ENCODE measurements at regions not wholly inside any gene's neighbourhood (a gene's known extent, or its start where the extent isn't known, plus 50 kb on each side); places are given as distances from the start of the nearest gene placed in this dataset.
A peak's percentile ranks its signal among the peaks of the same experiment; 100 is the strongest.

- Histone ChIP-seq H4K20me1 (replicated peaks in 1 of 2; ENCODE audit: control insufficient read depth in 1 of 2, insufficient read depth in 2 of 2, low read length in 2 of 2) (peaks cover 0 to 1% of the 10 kb centered on the region in 2 experiments), H4K91ac (replicated peaks; ENCODE audit: insufficient read length, low read length) (no peak overlapping the region), H4K8ac (ENCODE audit: extremely low read depth, insufficient read depth, low read length) (no peak overlapping the region), H3K56ac (replicated peaks; ENCODE audit: insufficient read length, low read depth, low read length) (no peak overlapping the region), H3K23ac (ENCODE audit: insufficient read length) (no peak overlapping the region), H3K18ac (ENCODE audit: extremely low read depth, low read length) (no peak overlapping the region), H3K27me3 (replicated peaks in 1 of 4; ENCODE audit: control insufficient read depth in 3 of 4, extremely low read depth in 1 of 4, insufficient read depth in 3 of 4, low read length in 3 of 4) (no peaks in the 10 kb centered on the region), H2BK5ac (ENCODE audit: low read depth, low read length) (no peak overlapping the region), H2AFZ (ENCODE audit: low read length) (no peak overlapping the region), H2BK15ac (ENCODE audit: low read length) (no peak overlapping the region), H3K4me2 (ENCODE audit: insufficient read depth in 1 of 2, low read depth in 2 of 2, low read length in 2 of 2) (no peak overlapping the region), H4K5ac (ENCODE audit: insufficient read length, low read depth, low read length) (no peak overlapping the region), H2BK120ac (replicated peaks; ENCODE audit: low read depth, low read length) (no peak overlapping the region), H2BK12ac (ENCODE audit: low read depth, low read length) (no peak overlapping the region), H2AK5ac (ENCODE audit: low read depth, low read length) (no peak overlapping the region), H3K9me3 (ENCODE audit: insufficient read depth in 2 of 2, low read depth in 1 of 2, low read length in 1 of 2) (no peaks in the 10 kb centered on the region), H3K9ac (replicated peaks in 1 of 4; ENCODE audit: extremely low read depth in 1 of 4, low read depth in 3 of 4, low read length in 3 of 4) (no peak overlapping the region), H3K4me1 (replicated peaks in 1 of 4; ENCODE audit: control insufficient read depth in 3 of 4, insufficient read depth in 4 of 4, low read length in 3 of 4) (no peaks in the 10 kb centered on the region), H3K36me3 (ENCODE audit: control insufficient read depth in 2 of 4, insufficient read depth in 4 of 4, low read length in 3 of 4) (no peaks in the 10 kb centered on the region; a peak in 1 of 8 replicates), H3K4me3 (ENCODE audit: extremely low read depth in 1 of 4, insufficient read depth in 2 of 4, low read depth in 3 of 4, low read length in 4 of 4) (no peak overlapping the region), H2BK20ac (ENCODE audit: low read length) (no peak overlapping the region), H3K79me2 (ENCODE audit: control insufficient read depth in 1 of 2, insufficient read depth in 2 of 2, low read length in 2 of 2) (no peaks in the 10 kb centered on the region), H3K23me2 (ENCODE audit: low read depth, low read length) (no peaks in the 10 kb centered on the region), H3K27ac (ENCODE audit: low read depth, low read length) (no peak overlapping the region), H3K4ac (replicated peaks; ENCODE audit: insufficient read length, low read depth, low read length) (no peak overlapping the region), H3K14ac (ENCODE audit: insufficient read length) (no peak overlapping the region), H3K79me1 (ENCODE audit: low read depth, low read length) (no peaks in the 10 kb centered on the region)
- 88% methylated on average over 1 of the region's 1 CpG; no CpG with 5 or more reads in 1 of the 2 experiments for WGBS, 2 experiments (ENCODE audit: extremely low coverage in 1 of 2, insufficient coverage in 1 of 2, insufficient read length in 1 of 2, insufficient replicate concordance in 2 of 2, low coverage in 1 of 2, low lambda C conversion rate in 2 of 2, missing lambda C conversion rate in 1 of 2)
- DNase-seq (ENCODE audit: low read depth in 1 of 2, low spot score in 2 of 2) (no peak), FAIRE-seq (no peak)
- ChIA-PET CTCF (ENCODE audit: partially characterized antibody) (no interaction called here), POLR2A (ENCODE audit: partially characterized antibody) (no interaction called here)
- TF ChIP-seq CREB1 (IDR thresholded peaks at IDR 0.05) (no peak), CTBP2 (IDR thresholded peaks at IDR 0.05; ENCODE audit: borderline replicate concordance, insufficient read depth, insufficient read length, low read length) (no peak), SRF (IDR thresholded peaks at IDR 0.05; ENCODE audit: low read depth, low read length) (no peak), POLR2A (IDR thresholded peaks at IDR 0.05; ENCODE audit: control extremely low read depth in 1 of 2, low read depth in 2 of 2, low read length in 2 of 2) (peak in 1 of 2 experiments; percentile 48; a peak in 1 of 3 replicates), CHD2 (IDR thresholded peaks at IDR 0.05; ENCODE audit: low read length) (no peak), KDM1A (IDR thresholded peaks at IDR 0.05; ENCODE audit: borderline replicate concordance, low read length) (no peak)
These were observed 451.3 kb upstream of the CDH9 start for GRCh38 chr5:27489701-27490100.

Measured in H1 (cell line).